ENCODE measurements at regions not wholly inside any gene's neighbourhood (a gene's known extent, or its start where the extent isn't known, plus 50 kb on each side); places are given as distances from the start of the nearest gene placed in this dataset.

GRCh38 chr2:120785228-120785966 lies 49.7 kb downstream of the GLI2 start:
- no peak for DNase-seq (ENCODE audit: low read depth)
- TF ChIP-seq, protein P1, sequence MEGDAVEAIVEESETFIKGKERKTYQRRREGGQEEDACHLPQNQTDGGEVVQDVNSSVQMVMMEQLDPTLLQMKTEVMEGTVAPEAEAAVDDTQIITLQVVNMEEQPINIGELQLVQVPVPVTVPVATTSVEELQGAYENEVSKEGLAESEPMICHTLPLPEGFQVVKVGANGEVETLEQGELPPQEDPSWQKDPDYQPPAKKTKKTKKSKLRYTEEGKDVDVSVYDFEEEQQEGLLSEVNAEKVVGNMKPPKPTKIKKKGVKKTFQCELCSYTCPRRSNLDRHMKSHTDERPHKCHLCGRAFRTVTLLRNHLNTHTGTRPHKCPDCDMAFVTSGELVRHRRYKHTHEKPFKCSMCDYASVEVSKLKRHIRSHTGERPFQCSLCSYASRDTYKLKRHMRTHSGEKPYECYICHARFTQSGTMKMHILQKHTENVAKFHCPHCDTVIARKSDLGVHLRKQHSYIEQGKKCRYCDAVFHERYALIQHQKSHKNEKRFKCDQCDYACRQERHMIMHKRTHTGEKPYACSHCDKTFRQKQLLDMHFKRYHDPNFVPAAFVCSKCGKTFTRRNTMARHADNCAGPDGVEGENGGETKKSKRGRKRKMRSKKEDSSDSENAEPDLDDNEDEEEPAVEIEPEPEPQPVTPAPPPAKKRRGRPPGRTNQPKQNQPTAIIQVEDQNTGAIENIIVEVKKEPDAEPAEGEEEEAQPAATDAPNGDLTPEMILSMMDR (IDR thresholded peaks at IDR 0.05; ENCODE audit: insufficient read depth, low read depth, low read length, missing control alignments), result no peak
- no peak overlapping the region for H3K4me3 ChIP-seq (ENCODE audit: low read depth, low read length)

- no peak for DNase-seq (ENCODE audit: low read depth)
- TF ChIP-seq, protein P1 (IDR thresholded peaks at IDR 0.05; ENCODE audit: insufficient read depth, low read depth, low read length, missing control alignments), result no peak
- H3K4me3 ChIP-seq (ENCODE audit: low read depth, low read length), result no peak overlapping the region
Measured at GRCh38 chr2:120786038-120786960, 50.6 kb downstream of the GLI2 start.

GRCh38 chr2:120787111-120787821 lies 51.6 kb downstream of the GLI2 start:
- TF ChIP-seq, protein P1 (IDR thresholded peaks at IDR 0.05; ENCODE audit: insufficient read depth, low read depth, low read length, missing control alignments), result no peak
- no peak overlapping the region for H3K4me3 ChIP-seq (ENCODE audit: low read depth, low read length)
- DNase-seq (ENCODE audit: low read depth), result no peak

GRCh38 chr2:120787822-120788700 lies 52.4 kb downstream of the GLI2 start:
- no peak for DNase-seq (ENCODE audit: low read depth)
- TF ChIP-seq, protein P1 (IDR thresholded peaks at IDR 0.05; ENCODE audit: insufficient read depth, low read depth, low read length, missing control alignments), result no peak
- H3K4me3 ChIP-seq (ENCODE audit: low read depth, low read length), result no peak overlapping the region

- TF ChIP-seq, protein P1 (IDR thresholded peaks at IDR 0.05; ENCODE audit: insufficient read depth, low read depth, low read length, missing control alignments), result no peak
- no peak overlapping the region for H3K4me3 ChIP-seq (ENCODE audit: low read depth, low read length)
- DNase-seq (ENCODE audit: low read depth), result no peak
Measured at GRCh38 chr2:120791243-120791961, 55.7 kb downstream of the GLI2 start.
